Osteocyte (in vitro differentiated cells): ENCODE measurements at regions not wholly inside any gene's neighbourhood (a gene's known extent, or its start where the extent isn't known, plus 50 kb on each side); places are given as distances from the start of the nearest gene placed in this dataset.

Experiments
- DNase-seq: peaks from one replicate; pipeline ENCODE4 v3.0.0; 2021; ENCODE audit warnings: mixed read lengths; ENCODE audit not compliant: unreplicated experiment; ENCODE audit errors: extremely low spot score
- H3K27ac Mint-ChIP-seq: one replicate; pipeline ENCODE4 v1.8.0; 2021; ENCODE audit warnings: mild to moderate bottlenecking, mixed read lengths; ENCODE audit not compliant: unreplicated experiment
- H3K27me3 Mint-ChIP-seq: one replicate; pipeline ENCODE4 v1.8.0; 2021; ENCODE audit warnings: mixed read lengths; ENCODE audit not compliant: unreplicated experiment
- H3K36me3 Mint-ChIP-seq: one replicate; pipeline ENCODE4 v1.8.0; 2021; ENCODE audit warnings: mixed read lengths; ENCODE audit not compliant: unreplicated experiment
- H3K4me1 Mint-ChIP-seq: one replicate; pipeline ENCODE4 v1.8.0; 2021; ENCODE audit warnings: mixed read lengths; ENCODE audit not compliant: unreplicated experiment
- H3K4me3 Mint-ChIP-seq: one replicate; pipeline ENCODE4 v1.8.0; 2021; ENCODE audit warnings: mild to moderate bottlenecking, moderate library complexity, mixed read lengths; ENCODE audit not compliant: unreplicated experiment
- H3K9me3 Mint-ChIP-seq: one replicate; pipeline ENCODE4 v1.8.0; 2021; ENCODE audit warnings: mixed read lengths; ENCODE audit not compliant: unreplicated experiment
- TF ChIP-seq, protein P1 (sequence below): fragments of 200-600 bp; sonication (generic); IDR thresholded peaks from 2 replicates; pipeline ENCODE4 v1.5.0; 2021; ENCODE audit warnings: antibody characterized with exemption, mild to moderate bottlenecking, moderate library complexity

DNA sequence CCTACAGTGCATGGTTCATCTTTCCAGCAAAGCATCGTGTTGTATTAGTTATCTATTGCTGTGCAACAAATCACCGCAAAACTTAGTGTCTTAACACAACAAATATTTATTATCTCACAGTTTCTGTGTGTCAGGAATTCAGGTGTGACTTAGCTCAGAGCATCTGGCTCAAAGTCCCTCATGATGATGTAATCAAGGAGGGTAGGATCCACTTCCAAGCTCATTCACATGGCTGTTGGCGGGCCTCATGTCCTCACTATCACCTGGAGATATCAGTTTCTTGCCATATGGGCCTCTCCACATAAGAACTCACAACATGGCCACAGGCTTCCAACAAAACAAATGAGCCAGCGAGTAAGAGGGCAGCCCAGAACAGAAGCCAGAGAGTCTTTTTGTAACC, 135.6 kb upstream of the GJB5 start:
- no peak overlapping the region for H3K27ac Mint-ChIP-seq
- DNase-seq: no peak
- no peaks in the 10 kb centered on the region for H3K4me1 Mint-ChIP-seq
- TF ChIP-seq, protein P1, sequence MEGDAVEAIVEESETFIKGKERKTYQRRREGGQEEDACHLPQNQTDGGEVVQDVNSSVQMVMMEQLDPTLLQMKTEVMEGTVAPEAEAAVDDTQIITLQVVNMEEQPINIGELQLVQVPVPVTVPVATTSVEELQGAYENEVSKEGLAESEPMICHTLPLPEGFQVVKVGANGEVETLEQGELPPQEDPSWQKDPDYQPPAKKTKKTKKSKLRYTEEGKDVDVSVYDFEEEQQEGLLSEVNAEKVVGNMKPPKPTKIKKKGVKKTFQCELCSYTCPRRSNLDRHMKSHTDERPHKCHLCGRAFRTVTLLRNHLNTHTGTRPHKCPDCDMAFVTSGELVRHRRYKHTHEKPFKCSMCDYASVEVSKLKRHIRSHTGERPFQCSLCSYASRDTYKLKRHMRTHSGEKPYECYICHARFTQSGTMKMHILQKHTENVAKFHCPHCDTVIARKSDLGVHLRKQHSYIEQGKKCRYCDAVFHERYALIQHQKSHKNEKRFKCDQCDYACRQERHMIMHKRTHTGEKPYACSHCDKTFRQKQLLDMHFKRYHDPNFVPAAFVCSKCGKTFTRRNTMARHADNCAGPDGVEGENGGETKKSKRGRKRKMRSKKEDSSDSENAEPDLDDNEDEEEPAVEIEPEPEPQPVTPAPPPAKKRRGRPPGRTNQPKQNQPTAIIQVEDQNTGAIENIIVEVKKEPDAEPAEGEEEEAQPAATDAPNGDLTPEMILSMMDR: no peak
- H3K9me3 Mint-ChIP-seq: no peaks in the 10 kb centered on the region
- no peaks in the 10 kb centered on the region for H3K36me3 Mint-ChIP-seq
- no peaks in the 10 kb centered on the region for H3K27me3 Mint-ChIP-seq
- H3K4me3 Mint-ChIP-seq: no peak overlapping the region

DNA sequence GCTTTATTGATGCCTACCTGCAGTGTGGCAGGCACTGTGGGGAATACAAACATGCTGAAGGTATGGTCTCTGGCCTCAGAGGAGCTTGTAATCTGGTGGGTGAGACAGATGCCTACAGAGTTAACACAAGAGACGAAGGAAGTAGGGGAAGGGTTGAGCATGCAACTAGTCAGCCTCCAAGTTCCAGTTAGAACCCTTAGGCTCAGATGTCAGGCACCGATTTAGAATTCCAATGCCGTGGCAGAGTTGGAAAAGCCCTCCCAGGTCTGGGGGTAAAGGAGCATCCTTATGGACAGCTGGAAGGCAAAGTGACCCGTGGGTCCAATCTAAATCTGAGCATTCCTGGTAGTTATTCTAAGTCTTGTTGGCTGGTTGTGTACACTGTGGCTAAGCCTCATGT, 132.9 kb upstream of the GJB5 start:
- Mint-ChIP-seq H3K27me3 (no peaks in the 10 kb centered on the region), H3K9me3 (no peaks in the 10 kb centered on the region), H3K4me3 (no peak overlapping the region), H3K27ac (no peak overlapping the region), H3K4me1 (no peaks in the 10 kb centered on the region), H3K36me3 (no peaks in the 10 kb centered on the region)
- DNase-seq: no peak
- TF ChIP-seq, protein P1: no peak

DNA sequence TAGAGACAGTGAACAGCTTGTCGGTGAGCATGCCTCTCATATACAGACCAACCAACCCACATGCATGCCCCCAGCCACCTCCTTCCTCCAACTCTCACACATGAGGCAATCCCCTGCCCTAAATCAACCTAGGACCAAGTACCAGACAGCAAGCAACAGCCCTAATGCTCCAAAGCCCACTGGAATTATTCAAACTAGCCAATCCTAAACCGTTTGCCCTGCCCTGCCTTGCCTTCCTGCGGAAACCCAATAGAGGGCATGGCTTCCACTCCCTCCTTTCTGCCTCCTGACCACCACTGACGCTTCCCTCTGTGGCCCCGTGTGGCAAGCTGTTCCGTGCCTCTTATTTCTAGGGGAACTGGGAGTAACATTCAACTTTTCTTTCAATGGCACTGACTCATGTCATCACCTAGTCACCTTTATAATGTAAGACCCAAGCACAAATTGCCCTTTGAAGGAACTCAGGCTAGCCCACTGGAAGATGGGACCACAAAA, 129.3 kb upstream of the GJB5 start:
- H3K4me3 Mint-ChIP-seq: no peak overlapping the region
- H3K27me3 Mint-ChIP-seq: no peaks in the 10 kb centered on the region
- DNase-seq: no peak
- TF ChIP-seq, protein P1: no peak
- no peaks in the 10 kb centered on the region for H3K36me3 Mint-ChIP-seq
- H3K27ac Mint-ChIP-seq: no peak overlapping the region
- H3K4me1 Mint-ChIP-seq: no peaks in the 10 kb centered on the region
- no peaks in the 10 kb centered on the region for H3K9me3 Mint-ChIP-seq

DNA sequence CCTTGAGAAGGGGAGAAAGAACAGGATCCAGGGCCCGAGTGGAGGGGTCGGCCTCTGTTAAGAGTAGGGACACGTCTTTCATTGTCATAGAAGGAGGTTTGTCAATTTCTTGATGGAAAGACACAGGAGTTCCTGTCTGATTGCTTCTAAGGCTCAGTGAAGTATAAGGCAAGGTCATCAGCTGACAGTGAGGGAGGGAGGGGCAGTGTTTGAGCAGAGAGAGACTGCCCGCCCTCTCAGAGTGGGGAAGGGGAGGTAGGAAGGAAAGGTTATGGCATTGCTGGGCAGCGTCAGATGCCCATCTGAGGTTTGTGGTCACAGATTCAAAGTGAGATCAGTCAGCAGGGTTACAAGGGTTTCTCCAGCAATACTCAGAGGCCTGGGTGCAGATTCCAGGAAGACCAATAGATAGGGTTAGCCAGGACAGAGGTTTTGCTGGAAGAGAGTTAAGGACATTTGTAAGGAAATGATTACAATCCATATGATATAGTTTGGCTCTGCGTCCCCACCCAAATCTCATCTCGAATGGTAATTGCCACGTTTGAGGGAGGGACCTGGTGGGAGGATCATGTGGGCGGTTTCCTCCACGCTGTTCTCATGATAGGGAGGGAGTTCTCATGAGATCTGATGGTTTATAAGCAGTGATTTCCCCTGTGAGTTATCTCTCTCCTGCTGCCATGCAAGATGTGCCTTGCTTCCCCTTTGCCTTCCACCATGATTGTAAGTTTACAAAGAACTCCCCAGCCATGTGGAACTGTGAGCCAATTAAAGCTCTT, 127.2 kb upstream of the GJB5 start:
- DNase-seq: no peak
- H3K27me3 Mint-ChIP-seq: no peaks in the 10 kb centered on the region
- no peaks in the 10 kb centered on the region for H3K4me1 Mint-ChIP-seq
- H3K27ac Mint-ChIP-seq: no peak overlapping the region
- H3K36me3 Mint-ChIP-seq: no peaks in the 10 kb centered on the region
- TF ChIP-seq, protein P1: no peak
- H3K9me3 Mint-ChIP-seq: no peaks in the 10 kb centered on the region
- no peak overlapping the region for H3K4me3 Mint-ChIP-seq

DNA sequence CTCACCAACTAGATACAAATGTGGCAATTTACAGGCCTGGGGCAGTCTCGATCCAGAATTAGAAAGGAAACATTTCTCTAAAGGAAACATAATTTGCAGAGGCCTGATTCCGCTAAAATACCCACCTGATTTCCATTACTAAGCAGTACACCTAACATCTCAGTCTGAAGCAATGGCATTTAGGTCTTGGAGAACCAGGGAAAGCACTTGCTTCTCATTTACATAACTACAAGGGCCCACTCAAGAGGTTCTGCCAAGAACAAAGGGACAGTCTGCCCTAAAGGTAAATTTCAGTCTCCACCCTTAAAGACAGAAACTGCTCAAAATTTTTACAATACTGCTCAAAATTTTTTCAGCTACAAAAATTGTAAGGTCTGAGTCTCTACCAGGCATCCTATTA, 123.7 kb upstream of the GJB5 start:
- DNase-seq: no peak
- Mint-ChIP-seq H3K36me3 (no peaks in the 10 kb centered on the region), H3K4me3 (no peak overlapping the region), H3K27me3 (no peaks in the 10 kb centered on the region), H3K4me1 (no peaks in the 10 kb centered on the region), H3K27ac (no peak overlapping the region), H3K9me3 (no peaks in the 10 kb centered on the region)
- TF ChIP-seq, protein P1: no peak
